K562 (cell line): ENCODE measurements at regions not wholly inside any gene's neighbourhood (a gene's known extent, or its start where the extent isn't known, plus 50 kb on each side); places are given as distances from the start of the nearest gene placed in this dataset.

Experiments
- BRCA1 ChIP-seq, 2 experiments: fragments of 450-650 bp in 1 of 2; sonication (generic) in 1 of 2; formaldehyde crosslinking in 1 of 2; IDR thresholded peaks; 2 replicates each; pipeline versions ENCODE4 v1.5.0 to v1.6.1; 2017 to 2020; ENCODE audit warnings: mild to moderate bottlenecking in 1 of 2, missing genetic modification reagents in 1 of 2
- TF ChIP-seq, protein P1 (sequence below), 2 experiments: fragments of 450-650 bp; formaldehyde crosslinking in 1 of 2; IDR thresholded peaks; 2 replicates each; pipeline versions ENCODE4 v1.4.0 to v1.6.1; 2014 to 2020; ENCODE audit warnings: mild to moderate bottlenecking in 2 of 2, borderline replicate concordance in 1 of 2, low read depth in 1 of 2
- TF ChIP-seq, protein P2 (sequence below): IDR thresholded peaks from 2 replicates; pipeline ENCODE4 v1.6.1; 2016; ENCODE audit warnings: missing genetic modification characterization, missing compliant biosample characterization

DNA sequence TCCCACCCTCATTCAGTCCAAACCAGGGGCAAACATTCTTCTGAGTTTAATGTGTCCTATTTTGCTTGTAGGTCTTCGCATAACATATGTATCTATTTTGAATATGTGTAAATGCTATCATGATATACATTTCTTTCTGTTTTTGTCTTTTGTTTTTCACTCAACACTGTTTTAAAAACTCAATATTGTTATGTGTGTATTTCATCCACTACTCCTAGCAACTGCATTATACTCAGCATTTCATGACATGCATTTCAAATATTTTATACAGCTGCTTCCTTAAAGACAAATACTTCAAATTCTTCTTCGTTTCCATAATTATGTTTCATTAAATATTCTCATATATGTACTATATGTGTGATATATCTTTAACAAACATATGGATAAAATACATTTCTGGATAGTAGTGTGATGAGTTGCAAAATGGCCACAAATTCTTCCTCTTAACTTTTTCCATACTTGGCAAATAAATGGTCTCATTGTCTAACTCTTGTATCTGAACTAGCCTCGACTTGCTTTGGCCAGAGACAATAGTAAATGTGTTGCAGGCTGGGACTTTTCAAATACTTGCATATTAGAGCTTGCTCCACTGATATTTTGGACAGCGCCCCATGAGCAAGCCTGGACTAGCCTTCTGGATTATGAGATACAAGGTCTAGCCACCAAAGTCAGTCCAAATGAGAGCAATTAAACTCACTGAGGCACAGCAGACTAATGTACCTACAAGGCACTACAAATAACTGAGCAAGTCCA is 539.7 kb upstream of the KCND2 start (continued):
- TF ChIP-seq, protein P1, sequence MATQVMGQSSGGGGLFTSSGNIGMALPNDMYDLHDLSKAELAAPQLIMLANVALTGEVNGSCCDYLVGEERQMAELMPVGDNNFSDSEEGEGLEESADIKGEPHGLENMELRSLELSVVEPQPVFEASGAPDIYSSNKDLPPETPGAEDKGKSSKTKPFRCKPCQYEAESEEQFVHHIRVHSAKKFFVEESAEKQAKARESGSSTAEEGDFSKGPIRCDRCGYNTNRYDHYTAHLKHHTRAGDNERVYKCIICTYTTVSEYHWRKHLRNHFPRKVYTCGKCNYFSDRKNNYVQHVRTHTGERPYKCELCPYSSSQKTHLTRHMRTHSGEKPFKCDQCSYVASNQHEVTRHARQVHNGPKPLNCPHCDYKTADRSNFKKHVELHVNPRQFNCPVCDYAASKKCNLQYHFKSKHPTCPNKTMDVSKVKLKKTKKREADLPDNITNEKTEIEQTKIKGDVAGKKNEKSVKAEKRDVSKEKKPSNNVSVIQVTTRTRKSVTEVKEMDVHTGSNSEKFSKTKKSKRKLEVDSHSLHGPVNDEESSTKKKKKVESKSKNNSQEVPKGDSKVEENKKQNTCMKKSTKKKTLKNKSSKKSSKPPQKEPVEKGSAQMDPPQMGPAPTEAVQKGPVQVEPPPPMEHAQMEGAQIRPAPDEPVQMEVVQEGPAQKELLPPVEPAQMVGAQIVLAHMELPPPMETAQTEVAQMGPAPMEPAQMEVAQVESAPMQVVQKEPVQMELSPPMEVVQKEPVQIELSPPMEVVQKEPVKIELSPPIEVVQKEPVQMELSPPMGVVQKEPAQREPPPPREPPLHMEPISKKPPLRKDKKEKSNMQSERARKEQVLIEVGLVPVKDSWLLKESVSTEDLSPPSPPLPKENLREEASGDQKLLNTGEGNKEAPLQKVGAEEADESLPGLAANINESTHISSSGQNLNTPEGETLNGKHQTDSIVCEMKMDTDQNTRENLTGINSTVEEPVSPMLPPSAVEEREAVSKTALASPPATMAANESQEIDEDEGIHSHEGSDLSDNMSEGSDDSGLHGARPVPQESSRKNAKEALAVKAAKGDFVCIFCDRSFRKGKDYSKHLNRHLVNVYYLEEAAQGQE (IDR thresholded peaks at IDR 0.05; ENCODE audit: borderline replicate concordance): 0 out of 2 replicates have a peak, but pooled peaks have one; percentile 23
- TF ChIP-seq, protein P1 (CRISPR knock-in tag; IDR thresholded peaks at IDR 0.05; ENCODE audit: low read depth): no peak
- TF ChIP-seq BRCA1 (IDR thresholded peaks at IDR 0.05) (no peak), BRCA1 (CRISPR knock-in tag; IDR thresholded peaks at IDR 0.05) (no peak)
- TF ChIP-seq, protein P2, sequence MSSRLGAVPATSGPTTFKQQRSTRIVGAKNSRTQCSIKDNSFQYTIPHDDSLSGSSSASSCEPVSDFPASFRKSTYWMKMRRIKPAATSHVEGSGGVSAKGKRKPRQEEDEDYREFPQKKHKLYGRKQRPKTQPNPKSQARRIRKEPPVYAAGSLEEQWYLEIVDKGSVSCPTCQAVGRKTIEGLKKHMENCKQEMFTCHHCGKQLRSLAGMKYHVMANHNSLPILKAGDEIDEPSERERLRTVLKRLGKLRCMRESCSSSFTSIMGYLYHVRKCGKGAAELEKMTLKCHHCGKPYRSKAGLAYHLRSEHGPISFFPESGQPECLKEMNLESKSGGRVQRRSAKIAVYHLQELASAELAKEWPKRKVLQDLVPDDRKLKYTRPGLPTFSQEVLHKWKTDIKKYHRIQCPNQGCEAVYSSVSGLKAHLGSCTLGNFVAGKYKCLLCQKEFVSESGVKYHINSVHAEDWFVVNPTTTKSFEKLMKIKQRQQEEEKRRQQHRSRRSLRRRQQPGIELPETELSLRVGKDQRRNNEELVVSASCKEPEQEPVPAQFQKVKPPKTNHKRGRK: no peak
